K562 (cell line): ENCODE measurements at regions not wholly inside any gene's neighbourhood (a gene's known extent, or its start where the extent isn't known, plus 50 kb on each side); places are given as distances from the start of the nearest gene placed in this dataset.

ENCODE experiments used
- ATAC-seq: fragments of 200-7000 bp; cut with Tn5 transposase; 3 replicates; pipeline ENCODE4 v1.9.1; 2020; ENCODE audit warnings: moderate library complexity
- BruUV-seq: library from RNA; stranded (reverse); fragments of 400-500 nt; replicated peaks from 2 replicates; lab custom pipeline; 2021; lab: Mats Ljungman, UMichigan
- CTCF ChIA-PET: fragments of 300-600 bp; formaldehyde crosslinking; extraction: SDS; loops from one replicate; lab custom pipeline; 2021; ENCODE audit warnings: low intra/inter-chr PET ratio; lab: Yijun Ruan, JAX
- POLR2A ChIA-PET: fragments of 300-600, 350-650 bp; sonication (Branson Sonifier 250); formaldehyde crosslinking; extraction: SDS; loops from one replicate; lab custom pipeline; 2021; ENCODE audit warnings: antibody characterized with exemption, inconsistent platforms; lab: Yijun Ruan, JAX
- DNase-seq, 4 experiments: peaks; one replicate each; pipeline versions ENCODE4 v3.0.0 to v3.0.0-alpha.2; 2011 to 2018; ENCODE audit warnings: low spot score in 3 of 4, mixed read lengths in 3 of 4; ENCODE audit errors: extremely low read depth in 1 of 4
- FAIRE-seq: peaks from 2 replicates; lab custom pipeline; 2011; peaks lifted over from hg19 to GRCh38; lab: Jason Lieb, UNC
- H2AFZ ChIP-seq: 2 replicates; pipeline ENCODE4 v1.6.0; 2011; ENCODE audit warnings: low read depth, low read length, control low read depth, inconsistent platforms
- H3K27ac ChIP-seq: fragments of 200-600 bp; 3 replicates; pipeline ENCODE4 v1.8.0; 2011; ENCODE audit warnings: low read depth, mild to moderate bottlenecking, control low read depth, inconsistent platforms, low read length, moderate library complexity, mixed read lengths; ENCODE audit errors: extremely low read depth
- H3K27me3 ChIP-seq, 2 experiments: fragments of 300-600 bp in 1 of 2; 2 replicates in 1 of 2; 3 replicates in 1 of 2; pipeline versions ENCODE4 v1.6.0 to v1.8.0; 2011; ENCODE audit warnings: inconsistent platforms in 2 of 2, low read length in 2 of 2, mild to moderate bottlenecking in 1 of 2, mixed read lengths in 1 of 2, moderate library complexity in 1 of 2; ENCODE audit not compliant: control insufficient read depth in 2 of 2, insufficient read depth in 2 of 2
- H3K36me3 ChIP-seq: fragments of 300-600 bp; 3 replicates; pipeline ENCODE4 v1.8.0; 2011; ENCODE audit warnings: mild to moderate bottlenecking, low read length, inconsistent platforms; ENCODE audit not compliant: control insufficient read depth, insufficient read depth
- H3K4me1 ChIP-seq, 2 experiments: fragments of 200-600 bp in 1 of 2; replicated peaks in 1 of 2; 2 replicates in 1 of 2; 3 replicates in 1 of 2; pipeline versions ENCODE4 v1.5.1 to v1.8.0; 2011; ENCODE audit warnings: inconsistent platforms in 2 of 2, low read length in 2 of 2, mild to moderate bottlenecking in 1 of 2, mixed read lengths in 1 of 2, moderate library complexity in 1 of 2; ENCODE audit not compliant: control insufficient read depth in 2 of 2, insufficient read depth in 2 of 2
- H3K4me2 ChIP-seq: 2 replicates; pipeline ENCODE4 v1.6.1; 2011; ENCODE audit warnings: low read length, control low read depth, inconsistent platforms, mixed read lengths; ENCODE audit not compliant: insufficient read depth
- H3K4me3 ChIP-seq: fragments of 200-600 bp; sonication (generic), shearing (Covaris generic); 2 replicates; pipeline ENCODE4 v1.5.1; 2016; ENCODE audit warnings: control low read depth, inconsistent platforms
- H3K79me2 ChIP-seq: fragments of 200-600 bp; 3 replicates; pipeline ENCODE4 v1.8.0; 2011; ENCODE audit warnings: low read length, inconsistent platforms; ENCODE audit not compliant: control insufficient read depth, insufficient read depth
- H3K9ac ChIP-seq, 2 experiments: 2 replicates each; pipeline versions ENCODE4 v1.6.0 to v1.6.1; 2011; ENCODE audit warnings: low read depth in 2 of 2, low read length in 2 of 2, control low read depth in 1 of 2, inconsistent platforms in 1 of 2, mild to moderate bottlenecking in 1 of 2, mixed read lengths in 1 of 2; ENCODE audit not compliant: insufficient read depth in 1 of 2
- H3K9me1 ChIP-seq: one replicate; pipeline ENCODE4 v1.6.0; 2011; ENCODE audit warnings: inconsistent platforms, mild to moderate bottlenecking, low read length, moderate library complexity; ENCODE audit not compliant: control insufficient read depth, insufficient read depth
- H3K9me3 ChIP-seq: replicated peaks from 2 replicates; pipeline ENCODE4 v1.5.1; 2011; ENCODE audit warnings: low read depth, low read length, inconsistent platforms; ENCODE audit not compliant: control insufficient read depth, insufficient read depth
- H4K20me1 ChIP-seq: replicated peaks from 2 replicates; pipeline ENCODE4 v1.6.1; 2011; ENCODE audit warnings: low read length, inconsistent platforms, mixed read lengths; ENCODE audit not compliant: control insufficient read depth, insufficient read depth
- BRD9 ChIP-seq: fragments of 450-650 bp; IDR thresholded peaks from 2 replicates; pipeline ENCODE4 v1.6.1; 2018; ENCODE audit warnings: low read depth; ENCODE audit not compliant: partially characterized antibody
- FOS ChIP-seq: IDR thresholded peaks from 3 replicates; pipeline ENCODE4 v1.6.1; 2011; ENCODE audit not compliant: insufficient read length; ENCODE audit errors: extremely low read depth
- KLF1 ChIP-seq: fragments of 450-650 bp; IDR thresholded peaks from 2 replicates; pipeline ENCODE4 v1.6.1; 2016; ENCODE audit warnings: missing genetic modification characterization, missing compliant biosample characterization
- MTA2 ChIP-seq: fragments of 450-650 bp; IDR thresholded peaks from 2 replicates; pipeline ENCODE4 v1.6.1; 2016; ENCODE audit warnings: low read depth
- NFYB ChIP-seq: IDR thresholded peaks from 2 replicates; pipeline ENCODE4 v1.6.1; 2011; ENCODE audit warnings: mild to moderate bottlenecking, moderate library complexity; ENCODE audit not compliant: insufficient read length; ENCODE audit errors: extremely low read depth
- SPI1 ChIP-seq: IDR thresholded peaks from 2 replicates; pipeline ENCODE4 v1.6.1; 2011; ENCODE audit warnings: low read depth, low read length, control low read depth, borderline replicate concordance
- TAL1 ChIP-seq: fragments of 450-650 bp; IDR thresholded peaks from 2 replicates; pipeline ENCODE4 v1.6.1; 2016; ENCODE audit warnings: mild to moderate bottlenecking
- ZNF134 ChIP-seq: fragments of 250-450 bp; sonication (Bioruptor Pico); conservative IDR thresholded peaks from 2 replicates; pipeline ENCODE4 v1.4.0; 2020
- ZNF282 ChIP-seq: sonication (generic); formaldehyde crosslinking; IDR thresholded peaks from 2 replicates; pipeline ENCODE4 v1.8.1; 2023; ENCODE audit warnings: missing genetic modification reagents
- ZNF764 ChIP-seq: fragments of 250-450 bp; sonication (Bioruptor Pico); IDR thresholded peaks from 2 replicates; pipeline ENCODE4 v1.4.0; 2020; ENCODE audit warnings: low read depth, mild to moderate bottlenecking, moderate library complexity
- WGBS: fragments of 100-300 bp; shearing (Covaris generic); methylation state at CpG from one replicate; pipeline ENCODE4 v1.1.6; 2016; ENCODE audit warnings: low coverage, mixed read lengths; ENCODE audit not compliant: insufficient coverage; ENCODE audit errors: missing lambda C conversion rate; 5-methylcytosine and 5-hydroxymethylcytosine counted together
- in situ Hi-C: fragments of 300-500 bp; cut with MboI; formaldehyde crosslinking; loops from 4 replicates; pipeline ENCODE4 v1.15.0; 2018; ENCODE audit warnings: inconsistent platforms, mixed read lengths
- intact Hi-C: fragments of 100-400 bp; cut with micrococcal nuclease; formaldehyde crosslinking; loops from 2 replicates; pipeline ENCODE4 v1.14.2; 2022
- TF ChIP-seq, protein P1 (sequence below): fragments of 450-650 bp; conservative IDR thresholded peaks from 2 replicates; pipeline ENCODE4 v1.6.1; 2016; ENCODE audit warnings: missing genetic modification characterization, low read depth, mild to moderate bottlenecking, control low read depth, missing compliant biosample characterization

GRCh38 chr7:25900877-25901276 is 251.1 kb upstream of the NFE2L3 start:
- peaks cover 0 to 14% of the 10 kb centered on the region in 2 experiments; a peak in 3 of 5 replicates for H3K4me1 ChIP-seq
- H3K4me3 ChIP-seq: no peak overlapping the region
- H2AFZ ChIP-seq: peak overlapping the region; percentile 34; the same call in 1 of the 2 replicates
- ChIA-PET CTCF (no interaction called here), POLR2A (interaction anchor here (0.7 kb wide), 1 partner anchor 261 kb away, joined by 3 read pairs; no protein-coding TSS in a partner anchor)
- 36% methylated on average over 3 of the region's 3 CpGs for WGBS
- no peaks in the 10 kb centered on the region for H3K9me3 ChIP-seq
- no peaks in the 10 kb centered on the region for H3K27me3 ChIP-seq
- ATAC-seq (no peak), FAIRE-seq (no peak), DNase-seq (no peak)
- H3K4me2 ChIP-seq: no peak overlapping the region
- H3K79me2 ChIP-seq: no peaks in the 10 kb centered on the region
- no peaks in the 10 kb centered on the region for H3K9me1 ChIP-seq
- H4K20me1 ChIP-seq: no peaks in the 10 kb centered on the region
- no peaks in the 10 kb centered on the region for H3K36me3 ChIP-seq
- intact Hi-C loops: no loop called here
- in situ Hi-C loops: no loop called here
- no peak for TF ChIP-seq TAL1
- TF ChIP-seq ZNF282: no peak
- no peak for TF ChIP-seq FOS
- TF ChIP-seq SPI1: no peak
- no peak for TF ChIP-seq MTA2
- TF ChIP-seq KLF1 (tag): no peak
- TF ChIP-seq BRD9: no peak
- TF ChIP-seq NFYB: no peak
- TF ChIP-seq ZNF134 (CRISPR knock-in tag): no peak
- TF ChIP-seq ZNF764: no peak
- TF ChIP-seq, protein P1, sequence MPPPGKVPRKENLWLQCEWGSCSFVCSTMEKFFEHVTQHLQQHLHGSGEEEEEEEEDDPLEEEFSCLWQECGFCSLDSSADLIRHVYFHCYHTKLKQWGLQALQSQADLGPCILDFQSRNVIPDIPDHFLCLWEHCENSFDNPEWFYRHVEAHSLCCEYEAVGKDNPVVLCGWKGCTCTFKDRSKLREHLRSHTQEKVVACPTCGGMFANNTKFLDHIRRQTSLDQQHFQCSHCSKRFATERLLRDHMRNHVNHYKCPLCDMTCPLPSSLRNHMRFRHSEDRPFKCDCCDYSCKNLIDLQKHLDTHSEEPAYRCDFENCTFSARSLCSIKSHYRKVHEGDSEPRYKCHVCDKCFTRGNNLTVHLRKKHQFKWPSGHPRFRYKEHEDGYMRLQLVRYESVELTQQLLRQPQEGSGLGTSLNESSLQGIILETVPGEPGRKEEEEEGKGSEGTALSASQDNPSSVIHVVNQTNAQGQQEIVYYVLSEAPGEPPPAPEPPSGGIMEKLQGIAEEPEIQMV (tag): no peak
- H3K9ac ChIP-seq: no peak overlapping the region
- no peak overlapping the region for H3K27ac ChIP-seq
- BruUV-seq: no TSS peak
